Uterus (tissue), 3 donors: ENCODE measurements at regions not wholly inside any gene's neighbourhood (a gene's known extent, or its start where the extent isn't known, plus 50 kb on each side); places are given as distances from the start of the nearest gene placed in this dataset.

Source experiments
- DNase-seq, 2 donors: peaks; one replicate each; pipeline ENCODE4 v3.0.0-alpha.2; 2019 to 2020
- H3K27ac ChIP-seq, 2 donors: fragments of 200-600 bp; sonication (generic); 1 replicate in 1 of 2; 2 replicates in 1 of 2; pipeline ENCODE4 v1.5.1; 2016 to 2018
- H3K27me3 ChIP-seq, 2 donors: fragments of 200-600 bp; sonication (generic); one replicate each; pipeline ENCODE4 v1.5.1; 2018 to 2019; ENCODE audit warnings: control low read depth in 1 of 2
- H3K36me3 ChIP-seq, 2 donors: fragments of 200-600 bp; sonication (generic); one replicate each; pipeline ENCODE4 v1.5.1; 2019; ENCODE audit warnings: control low read depth in 1 of 2
- H3K4me1 ChIP-seq, 2 donors: fragments of 200-600 bp; sonication (generic); one replicate each; pipeline ENCODE4 v1.5.1; 2018 to 2019; ENCODE audit warnings: control low read depth in 1 of 2
- H3K4me3 ChIP-seq, 2 donors: fragments of 200-600 bp; sonication (generic); 1 replicate in 1 of 2; 2 replicates in 1 of 2; pipeline ENCODE4 v1.5.1; 2018 to 2019; ENCODE audit warnings: mild to moderate bottlenecking in 1 of 2
- H3K9me3 ChIP-seq, 2 donors: fragments of 200-600 bp; sonication (generic); one replicate each; pipeline ENCODE4 v1.5.1; 2019; ENCODE audit warnings: control low read depth in 1 of 2
- CTCF ChIP-seq, 4 experiments: fragments of 200-600 bp in 2 of 4; fragments of 450-650 bp in 2 of 4; sonication (generic) in 2 of 4; IDR thresholded peaks; one replicate each; pipeline ENCODE4 v1.5.1; 2016 to 2019; ENCODE audit warnings: antibody characterized with exemption in 4 of 4, mild to moderate bottlenecking in 2 of 4, moderate library complexity in 1 of 4
- POLR2A ChIP-seq, 2 donors: fragments of 450-650 bp; IDR thresholded peaks; one replicate each; pipeline ENCODE4 v1.6.1; 2016; ENCODE audit warnings: antibody characterized with exemption in 2 of 2, mild to moderate bottlenecking in 1 of 2, moderate library complexity in 1 of 2
- intact Hi-C: fragments of 100-400 bp; cut with DNase I; formaldehyde crosslinking; loops from one replicate; pipeline ENCODE4 v1.15.1; 2023; ENCODE audit warnings: low total_unique reads
- donor health status: DM: yes; HTN: yes; CAD: no.

GRCh38 chr6:169344750-169345065, 91.1 kb upstream of the THBS2 start:
- Histone ChIP-seq H3K9me3 (no peaks in the 10 kb centered on the region), H3K4me1 (peaks cover 0 to 4% of the 10 kb centered on the region in 2 donors), H3K36me3 (no peaks in the 10 kb centered on the region), H3K27me3 (no peaks in the 10 kb centered on the region), H3K27ac (peak overlapping the region; percentile 68), H3K4me3 (no peak overlapping the region)
- no peak for TF ChIP-seq POLR2A (IDR thresholded peaks at IDR 0.05)
- no peak for TF ChIP-seq CTCF (IDR thresholded peaks at IDR 0.05)
- intact Hi-C loops: no loop called here
- DNase-seq: no peak

GRCh38 chr6:169343886-169344749, 90.5 kb upstream of the THBS2 start:
- TF ChIP-seq CTCF (IDR thresholded peaks at IDR 0.05) (no peak), POLR2A (IDR thresholded peaks at IDR 0.05) (no peak)
- intact Hi-C loops: no loop called here
- no peaks in the 10 kb centered on the region for H3K27me3 ChIP-seq
- H3K9me3 ChIP-seq: no peaks in the 10 kb centered on the region
- no peak overlapping the region for H3K4me3 ChIP-seq
- peak overlapping the region; percentile 68 for H3K27ac ChIP-seq
- no peak for DNase-seq
- H3K4me1 ChIP-seq: peaks cover 0 to 4% of the 10 kb centered on the region in 2 donors
- H3K36me3 ChIP-seq: no peaks in the 10 kb centered on the region

- no peak for TF ChIP-seq POLR2A (IDR thresholded peaks at IDR 0.05)
- no peak for TF ChIP-seq CTCF (IDR thresholded peaks at IDR 0.05)
- Histone ChIP-seq H3K4me3 (no peak overlapping the region), H3K4me1 (peaks cover 0 to 4% of the 10 kb centered on the region in 2 donors), H3K27me3 (no peaks in the 10 kb centered on the region), H3K9me3 (no peaks in the 10 kb centered on the region), H3K27ac (no peak overlapping the region), H3K36me3 (no peaks in the 10 kb centered on the region)
- intact Hi-C loops: no loop called here
- no peak for DNase-seq
Observed at GRCh38 chr6:169342710-169343109, 89.1 kb upstream of the THBS2 start.

GRCh38 chr6:169341706-169342105, 88.1 kb upstream of the THBS2 start:
- no peak for DNase-seq
- H3K36me3 ChIP-seq: no peaks in the 10 kb centered on the region
- TF ChIP-seq CTCF (IDR thresholded peaks at IDR 0.05) (no peak), POLR2A (IDR thresholded peaks at IDR 0.05) (no peak)
- H3K27me3 ChIP-seq: no peaks in the 10 kb centered on the region
- intact Hi-C loops: no loop called here
- H3K9me3 ChIP-seq: no peaks in the 10 kb centered on the region
- H3K27ac ChIP-seq: no peak overlapping the region
- no peak overlapping the region for H3K4me3 ChIP-seq
- H3K4me1 ChIP-seq: peaks cover 0 to 4% of the 10 kb centered on the region in 2 donors

DNA sequence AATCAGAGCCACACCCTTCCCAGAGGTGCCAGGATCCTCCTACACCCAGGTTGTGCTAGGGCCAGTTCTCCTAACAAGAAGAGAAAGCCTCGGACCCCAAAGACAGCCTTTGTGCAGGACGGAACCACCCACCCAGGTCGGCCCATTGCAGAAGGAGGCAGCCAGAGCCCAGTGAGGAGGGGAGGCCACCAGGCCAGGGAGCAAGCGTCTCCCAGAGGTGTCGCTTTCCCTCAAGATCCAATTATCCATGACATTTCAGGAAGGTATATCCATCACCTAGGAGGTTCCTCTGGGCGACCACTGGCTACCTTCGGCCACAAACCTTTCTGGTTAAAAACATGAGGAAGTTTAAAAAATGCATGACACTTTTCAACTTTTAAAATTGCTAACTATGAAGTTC, 87.4 kb upstream of the THBS2 start:
- Histone ChIP-seq H3K27ac (no peak overlapping the region), H3K4me1 (peaks cover 0 to 4% of the 10 kb centered on the region in 2 donors), H3K36me3 (no peaks in the 10 kb centered on the region), H3K27me3 (no peaks in the 10 kb centered on the region), H3K4me3 (no peak overlapping the region), H3K9me3 (no peaks in the 10 kb centered on the region)
- TF ChIP-seq CTCF (IDR thresholded peaks at IDR 0.05) (no peak), POLR2A (IDR thresholded peaks at IDR 0.05) (no peak)
- intact Hi-C loops: no loop called here
- DNase-seq: no peak
